Vagina (tissue), 2 donors: ENCODE measurements at regions not wholly inside any gene's neighbourhood (a gene's known extent, or its start where the extent isn't known, plus 50 kb on each side); places are given as distances from the start of the nearest gene placed in this dataset.

ENCODE experiments used
- CTCF ChIP-seq, 3 experiments: fragments of 450-650 bp in 2 of 3; fragments of 200-600 bp in 1 of 3; sonication (generic) in 1 of 3; IDR thresholded peaks; one replicate each; pipeline ENCODE4 v1.5.1; 2017 to 2019; ENCODE audit warnings: antibody characterized with exemption in 3 of 3, mild to moderate bottlenecking in 2 of 3, moderate library complexity in 2 of 3
- POLR2AphosphoS5 ChIP-seq, 2 donors: sonication (generic); formaldehyde crosslinking; IDR thresholded peaks; one replicate each; pipeline ENCODE4 v1.9.0; 2017; ENCODE audit warnings: antibody characterized with exemption in 2 of 2, mild to moderate bottlenecking in 2 of 2, low read depth in 1 of 2; ENCODE audit not compliant: insufficient read depth in 1 of 2

- TF ChIP-seq CTCF (IDR thresholded peaks at IDR 0.05) = no peak
- no peak for TF ChIP-seq POLR2AphosphoS5 (IDR thresholded peaks at IDR 0.05; ENCODE audit: insufficient read depth in 1 of 2, low read depth in 1 of 2)
Observed at GRCh38 chr12:115388139-115388538, 704.2 kb upstream of the TBX3 start.
